HS-27A (cell line): ENCODE measurements at regions not wholly inside any gene's neighbourhood (a gene's known extent, or its start where the extent isn't known, plus 50 kb on each side); places are given as distances from the start of the nearest gene placed in this dataset.

Experiments used
- DNase-seq: peaks from one replicate; pipeline ENCODE4 v3.0.0-alpha.2; 2012; ENCODE audit warnings: low read depth, missing footprints

DNA sequence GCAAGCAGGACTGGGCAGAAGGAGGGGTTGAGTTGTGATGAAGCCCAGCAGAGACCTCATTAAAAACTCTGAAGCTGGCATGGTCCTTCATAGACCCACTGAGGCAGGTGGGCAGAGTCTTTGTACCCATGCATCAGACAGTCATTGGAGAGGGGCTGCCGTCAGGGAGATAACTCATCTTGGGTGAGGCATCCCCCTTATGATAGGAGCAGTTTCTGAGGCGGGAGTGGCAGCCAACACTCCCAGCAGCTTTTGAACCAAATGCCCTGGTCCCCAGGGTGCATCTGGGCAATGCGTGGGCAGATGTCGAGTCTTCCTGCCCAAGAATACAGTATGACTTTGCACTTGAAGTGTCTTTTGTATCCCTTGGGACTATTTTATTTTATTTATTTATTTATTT lies 68.1 kb downstream of the HTR5A start:
- no peak for DNase-seq

DNA sequence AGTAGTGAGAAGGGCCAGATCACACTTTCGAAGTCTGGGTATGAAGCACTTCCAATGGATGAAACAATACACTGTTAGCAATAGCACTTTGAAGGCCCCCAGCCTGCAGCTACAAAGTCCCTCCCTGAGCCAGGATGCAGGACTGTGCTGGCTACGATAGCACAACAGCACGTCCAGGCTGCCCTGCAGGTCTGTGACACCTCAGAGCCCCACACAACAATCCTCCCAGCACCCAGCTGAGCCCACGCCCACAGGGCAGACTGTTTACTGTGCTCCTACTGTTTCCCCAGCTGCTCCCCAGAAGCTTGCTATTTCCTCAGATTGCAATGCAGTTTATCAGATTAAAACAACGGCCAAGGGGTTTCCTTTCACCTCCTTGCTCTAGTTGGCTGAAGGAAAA lies 71.4 kb downstream of the HTR5A start:
- no peak for DNase-seq

GRCh38 chr7:155143381-155143780 lies 73.3 kb downstream of the HTR5A start:
- no peak for DNase-seq

DNA sequence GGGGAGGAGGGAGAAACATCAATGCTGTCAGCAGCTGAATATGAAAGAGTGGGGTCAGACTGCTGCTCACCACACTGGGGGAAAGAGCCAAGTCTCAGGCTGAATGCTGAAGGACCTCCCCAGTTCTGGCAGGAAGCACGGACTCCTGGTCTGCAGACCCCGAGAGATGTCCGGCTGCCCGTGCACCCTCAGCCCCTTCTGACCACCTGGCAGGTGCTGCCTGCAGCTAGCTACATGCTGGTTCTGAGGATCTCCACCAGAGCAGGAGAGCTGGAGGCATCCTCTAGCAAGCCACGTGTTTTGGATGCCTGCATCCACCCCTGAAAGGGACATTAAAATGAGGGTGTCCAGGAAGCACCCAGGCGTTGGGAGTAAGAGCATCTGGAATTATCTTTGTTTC lies 74.2 kb downstream of the HTR5A start:
- no peak for DNase-seq

- no peak for DNase-seq
Observed at GRCh38 chr7:155145477-155146255, 75.5 kb downstream of the HTR5A start.

DNA sequence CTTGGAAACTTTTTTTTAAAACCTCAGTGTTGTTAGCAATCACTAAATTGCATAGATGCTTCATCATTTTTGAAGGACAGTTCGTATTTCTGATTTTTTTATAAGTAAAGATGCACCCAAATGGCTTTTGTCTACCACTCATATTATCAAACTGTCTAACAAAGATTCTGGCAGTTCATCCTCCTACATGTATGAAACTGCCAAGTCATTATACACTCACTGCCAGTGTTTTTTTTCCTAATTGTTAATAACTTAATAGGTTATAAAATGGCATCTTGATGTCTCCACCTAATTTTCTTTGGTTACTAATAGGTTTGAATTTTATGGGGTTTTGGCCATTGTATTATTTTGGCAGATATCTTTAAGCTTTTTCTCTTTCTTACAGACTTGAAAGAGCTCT lies 77.0 kb downstream of the HTR5A start:
- no peak for DNase-seq

DNA sequence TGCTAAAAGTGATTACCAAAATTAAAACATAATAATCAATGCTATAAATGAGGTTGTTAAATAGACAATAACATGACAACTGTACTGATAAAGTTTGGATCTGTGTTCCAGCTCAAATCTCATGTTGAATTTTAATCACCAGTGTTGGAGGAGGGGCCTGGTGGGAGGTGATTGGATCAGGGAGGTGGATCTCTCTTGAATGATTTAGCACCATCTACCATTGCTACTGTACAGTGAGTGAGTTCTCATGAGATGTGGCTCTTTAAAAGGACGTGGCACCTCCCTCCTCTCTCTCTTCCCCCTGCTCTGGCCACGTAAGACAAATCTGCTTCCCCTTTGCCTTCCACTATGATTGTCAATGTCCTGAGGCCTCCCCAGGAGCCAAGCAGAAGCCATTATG lies 77.5 kb downstream of the HTR5A start:
- DNase-seq: no peak

DNA sequence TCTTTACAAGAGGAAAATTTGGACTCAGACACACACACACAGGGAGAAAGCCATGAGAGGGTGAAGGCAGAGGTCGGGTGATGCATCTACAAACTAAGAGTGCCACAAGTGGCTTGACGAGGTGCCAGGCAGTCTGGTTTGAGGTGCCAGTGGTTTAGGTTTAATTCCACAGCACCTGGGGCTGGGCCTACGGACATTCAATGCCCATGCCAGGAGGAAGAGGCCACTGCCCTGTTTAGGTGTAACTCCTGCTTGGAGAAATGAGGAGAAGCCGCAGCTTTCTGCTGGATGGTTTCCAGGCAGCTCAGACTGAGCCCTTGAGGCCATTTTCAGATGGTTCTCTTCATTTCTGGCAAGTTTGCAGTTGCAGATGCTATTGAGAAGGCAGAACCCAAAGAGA lies 83.6 kb downstream of the HTR5A start:
- DNase-seq: no peak

GRCh38 chr7:155154586-155154985 lies 84.5 kb downstream of the HTR5A start:
- no peak for DNase-seq

- no peak for DNase-seq
Observed at GRCh38 chr7:155161690-155162089, 91.6 kb downstream of the HTR5A start.

DNA sequence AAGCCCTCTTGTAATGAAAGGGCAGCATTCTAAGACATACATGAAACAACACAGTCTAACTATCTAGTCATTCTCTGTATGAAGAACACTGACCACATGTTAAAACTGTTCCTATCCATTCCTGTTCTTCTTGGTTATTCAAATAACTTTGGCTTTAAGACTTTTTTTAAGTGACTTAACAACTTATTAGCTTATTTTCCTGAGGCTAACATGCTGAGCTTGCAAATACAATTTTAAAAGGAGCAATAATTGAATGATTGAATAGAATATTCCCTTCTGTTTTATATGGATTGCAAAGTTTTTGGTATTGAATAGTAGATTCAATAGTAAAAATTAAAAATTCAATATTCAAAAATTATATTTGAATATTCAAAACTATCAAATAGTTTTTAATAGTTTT lies 92.3 kb downstream of the HTR5A start:
- DNase-seq: no peak

DNA sequence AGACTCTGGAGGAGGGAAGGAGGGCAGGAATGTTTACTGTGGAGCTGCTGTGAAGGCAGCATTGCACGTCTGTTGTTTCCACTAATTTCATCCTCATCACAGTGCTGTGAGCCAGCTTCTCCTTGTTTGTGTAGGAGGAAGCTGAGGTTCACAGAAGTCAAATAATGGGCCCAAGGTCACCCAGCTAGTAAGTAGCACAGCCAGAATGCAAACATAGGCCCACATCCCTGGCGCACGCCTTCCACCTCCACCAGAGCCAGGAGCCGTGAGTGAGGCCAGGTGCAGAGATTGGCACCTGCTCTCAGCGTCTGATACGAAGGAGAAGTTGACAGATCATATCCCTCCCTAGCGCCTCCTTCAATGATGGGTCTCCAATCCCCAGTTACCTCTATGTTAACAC lies 93.6 kb downstream of the HTR5A start:
- no peak for DNase-seq

- no peak for DNase-seq
Observed at GRCh38 chr7:155164316-155164715, 94.2 kb downstream of the HTR5A start.

- DNase-seq: no peak
Observed at GRCh38 chr7:155166108-155166507, 96.0 kb downstream of the HTR5A start.

- peak; percentile 50 for DNase-seq
Observed at GRCh38 chr7:155166673-155167370, 96.7 kb downstream of the HTR5A start.

DNA sequence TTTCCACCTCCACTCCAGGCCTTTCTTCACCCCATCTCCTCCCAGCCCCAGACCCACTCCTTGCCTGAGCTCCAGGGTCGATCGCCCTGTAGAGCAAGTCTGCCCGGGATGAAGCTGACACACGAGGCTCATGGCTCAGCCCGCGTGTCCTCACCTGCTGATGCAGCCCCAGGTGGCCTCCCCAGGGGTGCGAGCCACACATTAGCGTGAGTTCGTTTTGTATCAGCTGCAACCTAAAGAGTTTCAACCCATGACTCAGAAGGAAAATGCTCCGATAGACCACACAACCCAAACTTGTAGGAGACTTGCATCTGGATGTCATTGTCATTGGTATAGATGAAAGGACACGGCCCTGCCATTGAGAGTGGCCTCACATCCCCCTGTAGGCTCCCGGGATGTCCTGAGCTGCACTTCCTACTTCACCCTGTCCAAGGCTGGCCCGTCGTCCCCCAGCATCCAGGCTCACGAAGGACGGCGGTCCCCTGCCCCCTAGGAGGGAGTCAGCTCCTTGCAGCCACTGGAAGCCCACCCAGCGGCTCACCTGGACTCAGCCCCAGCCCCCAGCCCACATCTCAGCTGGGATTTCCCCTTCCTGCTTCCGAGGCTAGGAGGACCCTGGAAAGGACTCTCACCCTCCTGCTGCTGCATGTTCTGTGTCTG lies 97.7 kb downstream of the HTR5A start:
- no peak for DNase-seq

DNA sequence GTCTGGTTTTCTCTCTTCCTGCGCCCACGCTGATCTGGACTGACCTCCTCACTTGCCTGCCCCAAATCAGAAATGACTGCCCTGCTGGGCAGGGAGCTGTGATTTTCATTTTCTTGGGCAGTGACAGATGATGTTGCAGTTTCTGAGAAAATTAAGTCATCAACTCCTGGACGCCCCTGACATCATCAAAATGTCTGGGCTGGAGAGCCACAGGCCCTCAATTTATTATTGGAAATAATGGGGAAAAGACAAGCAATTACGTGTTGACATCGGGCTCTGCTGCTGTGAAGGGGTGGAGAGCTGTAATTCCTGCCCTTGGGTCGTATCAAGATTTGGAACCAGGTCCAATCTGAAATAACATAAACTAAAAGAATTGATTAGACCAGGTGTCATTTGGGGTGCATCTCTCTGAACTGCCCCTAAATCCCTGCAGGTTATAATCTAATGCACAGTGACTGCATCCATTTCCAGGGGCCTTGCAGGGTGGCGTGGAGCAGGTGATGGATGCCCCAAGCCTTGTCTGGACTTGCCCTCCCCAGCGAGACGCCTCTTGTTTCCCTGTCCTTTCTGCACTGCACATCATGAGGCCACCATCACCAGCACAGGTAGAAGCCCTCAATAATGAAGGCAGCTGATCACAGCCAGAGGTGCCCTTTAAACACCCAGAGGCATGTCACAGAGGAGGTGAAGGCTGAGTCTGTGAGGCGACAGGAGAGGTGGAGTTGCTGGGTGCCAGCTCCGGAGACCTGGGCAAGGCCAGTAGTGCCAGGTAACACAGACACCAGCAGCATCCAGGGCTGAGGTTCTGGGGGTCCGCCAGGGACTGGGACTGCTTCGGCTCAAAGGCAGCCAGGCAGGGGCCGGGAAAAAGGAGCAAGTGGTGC lies 98.7 kb downstream of the HTR5A start:
- no peak for DNase-seq

DNA sequence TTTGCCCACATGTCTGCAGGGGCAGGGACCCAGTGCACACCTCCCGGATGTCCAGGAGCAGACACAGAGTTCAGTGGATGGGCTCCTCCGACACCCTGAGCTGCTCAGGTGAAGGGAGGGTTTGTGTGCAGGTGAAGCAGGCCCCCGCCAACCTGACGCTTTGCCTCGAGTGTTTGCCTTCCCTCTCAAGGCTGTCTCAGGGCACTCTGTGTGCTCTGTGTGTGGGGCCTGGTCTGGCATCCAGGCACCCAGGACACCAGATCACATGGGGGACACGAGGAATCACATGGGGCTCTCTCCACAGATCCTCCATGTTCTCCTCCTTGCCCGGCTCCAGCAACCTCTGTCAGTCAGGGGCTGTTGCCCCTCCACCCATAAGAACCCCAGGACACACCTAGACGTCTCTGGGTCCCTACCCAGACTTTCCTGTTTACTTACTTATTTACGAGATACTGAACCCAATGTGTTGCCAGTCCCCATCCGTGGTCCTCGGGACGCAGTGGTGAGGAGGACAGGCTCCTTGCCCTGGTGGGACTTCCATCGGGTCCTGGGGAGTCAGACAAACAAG lies 99.5 kb downstream of the HTR5A start:
- no peak for DNase-seq

- DNase-seq: no peak
Observed at GRCh38 chr7:155170331-155170730, 100.2 kb downstream of the HTR5A start.

- DNase-seq: no peak
Observed at GRCh38 chr7:155172141-155172540, 102.0 kb downstream of the HTR5A start.

GRCh38 chr7:155173905-155174304 lies 103.8 kb downstream of the HTR5A start:
- no peak for DNase-seq

DNA sequence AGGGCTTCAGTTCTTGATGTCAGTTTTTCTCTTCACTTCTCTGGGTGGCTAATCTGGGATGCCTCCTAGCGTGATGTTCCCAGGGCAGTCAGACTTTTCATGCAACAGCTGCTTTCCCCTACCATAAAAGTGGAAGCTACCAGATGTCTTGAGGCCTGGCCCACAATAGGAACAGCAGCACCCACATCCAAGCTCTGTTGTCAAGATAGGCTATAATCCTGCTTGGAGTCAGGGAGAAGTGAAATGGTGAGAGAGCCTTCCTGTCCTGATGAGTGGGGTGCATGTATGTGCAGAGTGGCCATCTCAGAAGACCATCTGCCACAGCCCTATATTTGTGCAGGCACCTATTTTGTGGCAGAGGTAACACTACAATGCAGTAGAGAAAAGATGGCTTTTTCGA lies 108.0 kb downstream of the HTR5A start:
- no peak for DNase-seq
